ENCODE measurements at regions not wholly inside any gene's neighbourhood (a gene's known extent, or its start where the extent isn't known, plus 50 kb on each side); places are given as distances from the start of the nearest gene placed in this dataset.
"Not testable (repeated sequence)": the region's sequence is repeated elsewhere in the genome, so short reads cannot be mapped to it uniquely, and the experiment has no call there.

DNA sequence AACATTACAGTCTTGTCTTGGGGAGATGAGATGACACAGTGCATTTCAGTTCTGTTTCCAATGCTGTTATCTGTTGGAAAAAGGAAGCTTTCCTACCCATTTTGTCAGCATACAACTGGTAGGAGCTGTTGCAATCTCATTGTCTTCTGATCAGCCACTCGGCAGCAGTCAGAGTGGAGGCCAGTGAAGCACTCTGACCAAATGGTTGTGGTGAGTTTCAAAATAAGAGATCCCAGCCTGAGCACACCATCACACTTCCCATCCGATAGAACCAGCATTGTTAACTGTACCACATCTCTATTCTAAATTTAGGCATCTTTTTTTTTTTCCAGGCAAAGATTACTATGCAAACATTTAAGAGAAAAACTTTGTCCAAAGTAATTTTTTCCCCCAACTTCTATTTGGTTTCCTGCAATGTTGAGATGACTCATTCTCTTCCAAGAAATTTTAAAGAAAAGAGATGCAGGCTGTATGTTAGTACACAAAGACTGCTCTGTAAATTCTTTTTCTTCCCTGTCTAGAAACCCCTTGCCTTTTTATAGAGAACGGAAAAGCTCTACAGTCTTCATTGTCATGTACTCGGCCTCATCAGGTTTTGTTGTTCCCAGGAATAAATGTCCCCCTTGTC lies 90.0 kb upstream of the IKBKE start:
- DNase-seq (ENCODE audit: low spot score in 2 of 2); H3K36me3 Mint-ChIP-seq (ENCODE audit: insufficient read depth); H3K4me1 Mint-ChIP-seq; H3K27ac Mint-ChIP-seq (ENCODE audit: low read depth); ATAC-seq (replicated peaks; ENCODE audit: extremely low read depth, poor library complexity, severe bottlenecking); H3K27me3 Mint-ChIP-seq; H3K4me3 Mint-ChIP-seq; H3K9me3 Mint-ChIP-seq: not testable (repeated sequence)

DNA sequence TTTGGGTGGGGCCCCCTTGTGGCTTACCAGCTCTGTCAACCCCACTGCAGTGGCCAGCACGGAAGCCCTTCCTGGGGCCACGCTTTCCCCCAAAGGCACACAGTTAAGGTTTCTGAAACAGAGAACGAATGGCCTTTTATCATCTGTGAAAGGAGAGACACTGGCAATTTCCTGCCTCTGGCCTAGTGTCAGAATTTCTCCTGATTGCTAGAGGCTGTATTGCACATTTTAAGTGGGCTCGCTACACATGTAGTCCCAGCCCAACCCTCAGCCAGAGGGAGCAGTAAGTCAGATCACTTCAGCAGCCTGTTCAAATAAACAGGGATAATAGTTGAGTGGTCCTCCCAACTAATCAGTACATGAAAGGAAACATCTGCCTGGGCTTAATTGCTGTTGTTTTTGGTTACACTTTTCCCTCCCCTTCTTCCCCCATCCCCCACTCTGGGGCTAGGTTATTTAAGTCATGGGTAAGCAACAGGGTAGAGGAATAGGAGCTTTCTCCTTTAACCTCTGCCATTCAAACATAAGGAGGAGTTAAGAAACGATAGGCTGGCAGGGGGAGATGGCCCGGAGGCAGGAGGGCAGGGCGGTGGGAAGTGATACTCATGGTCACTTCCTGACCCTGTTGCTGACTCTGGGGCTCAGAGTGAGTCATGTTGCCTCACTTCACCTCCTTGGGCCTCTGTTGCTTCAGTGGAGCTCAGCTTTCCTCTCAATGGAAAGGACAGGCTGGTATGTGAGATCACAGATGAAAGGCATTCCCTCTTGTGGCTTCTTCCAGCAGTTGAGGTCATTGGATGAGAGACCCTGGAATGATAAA lies 89.3 kb upstream of the IKBKE start:
- H3K4me1 Mint-ChIP-seq; H3K9me3 Mint-ChIP-seq; ATAC-seq (replicated peaks; ENCODE audit: extremely low read depth, poor library complexity, severe bottlenecking); H3K27ac Mint-ChIP-seq (ENCODE audit: low read depth); H3K4me3 Mint-ChIP-seq; DNase-seq (ENCODE audit: low spot score in 2 of 2); H3K27me3 Mint-ChIP-seq; H3K36me3 Mint-ChIP-seq (ENCODE audit: insufficient read depth): not testable (repeated sequence)

- H3K27ac Mint-ChIP-seq (ENCODE audit: low read depth); H3K4me3 Mint-ChIP-seq; H3K9me3 Mint-ChIP-seq; H3K4me1 Mint-ChIP-seq; DNase-seq (ENCODE audit: low spot score in 2 of 2); H3K27me3 Mint-ChIP-seq; H3K36me3 Mint-ChIP-seq (ENCODE audit: insufficient read depth): not testable (repeated sequence)
- ATAC-seq (replicated peaks; ENCODE audit: extremely low read depth, poor library complexity, severe bottlenecking): peak; percentile 89
Observed at GRCh38 chr1:206384029-206384807, 86.1 kb upstream of the IKBKE start.

- not testable (repeated sequence) for DNase-seq (ENCODE audit: low spot score in 2 of 2)
Observed at GRCh38 chr1:206384891-206385290, 85.4 kb upstream of the IKBKE start.

GRCh38 chr1:206387631-206388030 lies 82.6 kb upstream of the IKBKE start:
- H3K27me3 Mint-ChIP-seq; ATAC-seq (replicated peaks; ENCODE audit: extremely low read depth, poor library complexity, severe bottlenecking); H3K9me3 Mint-ChIP-seq; H3K27ac Mint-ChIP-seq (ENCODE audit: low read depth); H3K4me3 Mint-ChIP-seq; H3K36me3 Mint-ChIP-seq (ENCODE audit: insufficient read depth); DNase-seq (ENCODE audit: low spot score in 2 of 2); H3K4me1 Mint-ChIP-seq: not testable (repeated sequence)

More at GRCh38 chr1:206384891-206385290, 85.4 kb upstream of the IKBKE start:
- H3K4me3 Mint-ChIP-seq; H3K36me3 Mint-ChIP-seq (ENCODE audit: insufficient read depth); H3K4me1 Mint-ChIP-seq; ATAC-seq (replicated peaks; ENCODE audit: extremely low read depth, poor library complexity, severe bottlenecking); H3K27ac Mint-ChIP-seq (ENCODE audit: low read depth); H3K9me3 Mint-ChIP-seq; H3K27me3 Mint-ChIP-seq: not testable (repeated sequence)

DNA sequence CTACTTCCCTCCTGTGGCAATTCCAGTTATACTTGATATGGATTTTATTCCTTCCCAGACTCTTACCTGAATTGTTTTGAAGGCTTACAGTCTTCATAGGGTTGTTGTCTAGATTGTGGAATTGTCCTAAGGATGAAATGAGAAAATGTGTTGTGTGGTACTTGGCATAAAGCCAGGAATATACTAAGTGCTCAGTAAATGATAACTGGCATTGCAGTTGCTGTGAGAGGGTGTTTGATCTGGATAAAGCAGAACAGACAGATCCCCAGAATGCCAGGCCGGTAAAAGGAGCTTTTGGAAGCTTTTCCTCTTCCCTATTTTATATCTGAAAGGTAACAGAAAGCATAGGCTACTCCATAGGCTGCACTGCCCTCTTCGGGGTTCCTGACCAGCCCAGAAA lies 78.4 kb upstream of the IKBKE start:
- not testable (repeated sequence) for ATAC-seq (replicated peaks; ENCODE audit: extremely low read depth, poor library complexity, severe bottlenecking); H3K9me3 Mint-ChIP-seq; H3K27me3 Mint-ChIP-seq; H3K36me3 Mint-ChIP-seq (ENCODE audit: insufficient read depth); DNase-seq (ENCODE audit: low spot score in 2 of 2); H3K4me1 Mint-ChIP-seq; H3K4me3 Mint-ChIP-seq; H3K27ac Mint-ChIP-seq (ENCODE audit: low read depth)

DNA sequence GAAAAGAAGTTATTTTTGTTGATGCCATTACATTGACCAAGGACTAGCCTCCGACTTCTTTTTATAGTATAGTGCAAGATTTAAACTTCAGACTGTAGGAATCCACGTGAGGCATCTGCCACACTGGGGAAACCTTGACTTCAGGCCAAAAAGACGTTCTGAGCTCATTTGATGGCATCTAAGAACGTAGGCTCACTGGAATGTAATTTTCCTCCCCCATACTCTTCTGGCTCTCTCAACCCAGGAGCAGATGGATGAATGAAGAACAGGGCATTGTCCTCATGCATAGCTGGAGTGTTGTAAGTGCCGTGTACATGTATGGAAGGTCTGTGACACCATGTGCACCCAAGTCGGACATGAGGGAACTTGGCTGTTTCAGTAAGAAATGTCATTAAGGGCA lies 72.8 kb upstream of the IKBKE start:
- not testable (repeated sequence) for ATAC-seq (replicated peaks; ENCODE audit: extremely low read depth, poor library complexity, severe bottlenecking); H3K36me3 Mint-ChIP-seq (ENCODE audit: insufficient read depth); H3K27ac Mint-ChIP-seq (ENCODE audit: low read depth); H3K27me3 Mint-ChIP-seq; H3K4me1 Mint-ChIP-seq; H3K9me3 Mint-ChIP-seq; H3K4me3 Mint-ChIP-seq; DNase-seq (ENCODE audit: low spot score in 2 of 2)

- H3K4me3 Mint-ChIP-seq; ATAC-seq (replicated peaks; ENCODE audit: extremely low read depth, poor library complexity, severe bottlenecking); DNase-seq (ENCODE audit: low spot score in 2 of 2); H3K36me3 Mint-ChIP-seq (ENCODE audit: insufficient read depth); H3K9me3 Mint-ChIP-seq; H3K27ac Mint-ChIP-seq (ENCODE audit: low read depth); H3K27me3 Mint-ChIP-seq; H3K4me1 Mint-ChIP-seq: not testable (repeated sequence)
Observed at GRCh38 chr1:206398261-206398660, 72.0 kb upstream of the IKBKE start.

DNA sequence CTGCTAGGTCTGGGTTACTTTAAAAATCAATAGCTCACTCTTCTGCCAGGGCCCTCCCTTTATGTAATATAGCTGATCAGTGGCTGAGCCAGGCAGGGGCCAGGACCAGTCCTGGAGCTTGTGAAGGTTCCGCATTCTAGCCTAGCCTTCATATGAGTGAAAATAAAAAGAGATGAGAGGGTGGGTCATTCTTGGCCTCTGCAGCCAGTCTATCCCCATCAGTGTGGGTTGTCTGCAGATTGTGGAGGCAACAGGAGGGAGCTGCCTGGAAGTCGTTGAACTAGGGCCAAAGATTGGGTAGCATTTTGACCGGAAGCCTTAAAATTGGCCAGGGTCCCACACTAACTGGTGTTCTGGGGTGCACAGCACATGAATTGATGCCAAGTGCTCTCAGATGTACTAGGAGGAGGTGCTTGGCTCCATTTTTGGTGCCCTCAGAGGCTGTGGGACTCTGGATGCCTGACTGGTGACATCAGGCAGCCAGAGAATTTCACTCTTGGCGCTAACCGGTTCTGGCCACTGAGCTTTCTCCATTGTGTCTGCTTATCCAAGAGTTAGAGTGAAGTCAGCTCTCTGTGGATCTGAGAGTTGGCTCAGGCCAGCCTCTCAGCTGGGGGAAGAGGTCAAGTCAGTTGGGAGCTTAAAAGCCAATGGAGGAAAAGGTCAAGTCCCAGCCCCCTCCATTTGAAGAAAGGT lies 66.5 kb upstream of the IKBKE start:
- not testable (repeated sequence) for ATAC-seq (replicated peaks; ENCODE audit: extremely low read depth, poor library complexity, severe bottlenecking)

GRCh38 chr1:206404309-206405027 lies 65.8 kb upstream of the IKBKE start:
- not testable (repeated sequence) for DNase-seq (ENCODE audit: low spot score in 2 of 2); H3K27ac Mint-ChIP-seq (ENCODE audit: low read depth); H3K36me3 Mint-ChIP-seq (ENCODE audit: insufficient read depth); H3K9me3 Mint-ChIP-seq; H3K4me3 Mint-ChIP-seq; H3K27me3 Mint-ChIP-seq; H3K4me1 Mint-ChIP-seq; ATAC-seq (replicated peaks; ENCODE audit: extremely low read depth, poor library complexity, severe bottlenecking)

More for the DNA sequence above, 66.5 kb upstream of the IKBKE start:
- H3K36me3 Mint-ChIP-seq (ENCODE audit: insufficient read depth); H3K27me3 Mint-ChIP-seq; H3K4me3 Mint-ChIP-seq; DNase-seq (ENCODE audit: low spot score in 2 of 2); H3K9me3 Mint-ChIP-seq; H3K27ac Mint-ChIP-seq (ENCODE audit: low read depth); H3K4me1 Mint-ChIP-seq: not testable (repeated sequence)

- not testable (repeated sequence) for ATAC-seq (replicated peaks; ENCODE audit: extremely low read depth, poor library complexity, severe bottlenecking); H3K36me3 Mint-ChIP-seq (ENCODE audit: insufficient read depth); DNase-seq (ENCODE audit: low spot score in 2 of 2); H3K4me3 Mint-ChIP-seq; H3K27ac Mint-ChIP-seq (ENCODE audit: low read depth); H3K27me3 Mint-ChIP-seq; H3K9me3 Mint-ChIP-seq; H3K4me1 Mint-ChIP-seq
Observed at GRCh38 chr1:206405282-206405681, 65.0 kb upstream of the IKBKE start.

All from central memory CD8-positive, alpha-beta T cell (primary cell).